CD4-positive, CD25-positive, alpha-beta regulatory T cell (primary cell): ENCODE measurements at regions not wholly inside any gene's neighbourhood (a gene's known extent, or its start where the extent isn't known, plus 50 kb on each side); places are given as distances from the start of the nearest gene placed in this dataset.

ENCODE experiments used
- ATAC-seq, 2 donors: fragments of 150-1000 bp; cut with Tn5 transposase; one replicate each; pipeline ENCODE4 v1.10.0; 2021; ENCODE audit warnings: low read depth in 2 of 2, moderate number of reproducible peaks in 2 of 2, moderate library complexity in 1 of 2
- DNase-seq, 3 donors: peaks; one replicate each; pipeline versions ENCODE4 v3.0.0 to v3.0.0-alpha.2; 2012 to 2022; ENCODE audit warnings: mixed read lengths in 1 of 3
- H3K27ac ChIP-seq: one replicate; pipeline ENCODE4 v1.7.0; 2013; ENCODE audit warnings: mild to moderate bottlenecking, low read length; ENCODE audit not compliant: insufficient read depth, poor library complexity, severe bottlenecking
- H3K27me3 ChIP-seq: one replicate; pipeline ENCODE4 v1.7.0; 2013; ENCODE audit warnings: low read length; ENCODE audit not compliant: control insufficient read depth, insufficient read depth
- H3K36me3 ChIP-seq: one replicate; pipeline ENCODE4 v1.7.0; 2013; ENCODE audit warnings: mild to moderate bottlenecking, low read length, moderate library complexity; ENCODE audit not compliant: control insufficient read depth, insufficient read depth
- H3K4me1 ChIP-seq: 2 replicates; pipeline ENCODE4 v1.7.0; 2013; ENCODE audit warnings: mild to moderate bottlenecking, low read length; ENCODE audit not compliant: insufficient read depth, control insufficient read depth, poor library complexity, severe bottlenecking
- H3K4me3 ChIP-seq: one replicate; pipeline ENCODE4 v1.7.0; 2013; ENCODE audit warnings: low read depth, mild to moderate bottlenecking, low read length, moderate library complexity
- H3K9me3 ChIP-seq, 2 experiments: 1 replicate in 1 of 2; 2 replicates in 1 of 2; pipeline ENCODE4 v1.7.0; 2013; ENCODE audit warnings: low read length in 2 of 2, mild to moderate bottlenecking in 1 of 2, moderate library complexity in 1 of 2; ENCODE audit not compliant: control insufficient read depth in 2 of 2
- H3K27ac Mint-ChIP-seq, 3 donors: one replicate each; pipeline ENCODE4 v1.8.0; 2020 to 2022; ENCODE audit warnings: mild to moderate bottlenecking in 3 of 3, mixed read lengths in 3 of 3, moderate library complexity in 2 of 3
- H3K27me3 Mint-ChIP-seq: one replicate; pipeline ENCODE4 v1.8.0; 2022; ENCODE audit warnings: mild to moderate bottlenecking, mixed read lengths
- H3K36me3 Mint-ChIP-seq: one replicate; pipeline ENCODE4 v1.8.0; 2020; ENCODE audit warnings: mixed read lengths
- H3K4me1 Mint-ChIP-seq, 4 donors: one replicate each; pipeline ENCODE4 v1.8.0; 2020 to 2022; ENCODE audit warnings: mixed read lengths in 4 of 4, mild to moderate bottlenecking in 1 of 4
- H3K4me3 Mint-ChIP-seq, 4 donors: one replicate each; pipeline ENCODE4 v1.8.0; 2020 to 2022; ENCODE audit warnings: mild to moderate bottlenecking in 4 of 4, mixed read lengths in 4 of 4, moderate library complexity in 3 of 4
- H3K9me3 Mint-ChIP-seq, 7 donors: one replicate each; pipeline ENCODE4 v1.8.0; 2020 to 2022; ENCODE audit warnings: mixed read lengths in 7 of 7, mild to moderate bottlenecking in 3 of 7, moderate library complexity in 2 of 7

GRCh38 chr3:65303431-65303830 is 615.6 kb upstream of the ADAMTS9 start:
- Histone ChIP-seq H3K4me1 (no peaks in the 10 kb centered on the region), H3K27me3 (no peaks in the 10 kb centered on the region), H3K27ac (no peak overlapping the region), H3K9me3 (peaks cover 0 to 3% of the 10 kb centered on the region in 2 experiments), H3K4me3 (no peak overlapping the region), H3K36me3 (no peaks in the 10 kb centered on the region)
- DNase-seq, result no peak
- Mint-ChIP-seq H3K4me3 (no peak overlapping the region), H3K4me1 (no peaks in the 10 kb centered on the region), H3K27ac (no peak overlapping the region), H3K9me3 (peaks cover 0 to 16% (median 6%) of the 10 kb centered on the region in 7 donors), H3K27me3 (no peaks in the 10 kb centered on the region), H3K36me3 (no peaks in the 10 kb centered on the region)
- ATAC-seq, result no peak

- Histone ChIP-seq H3K4me1 (no peaks in the 10 kb centered on the region), H3K4me3 (no peak overlapping the region), H3K36me3 (no peaks in the 10 kb centered on the region), H3K27ac (no peak overlapping the region), H3K9me3 (no peaks in the 10 kb centered on the region), H3K27me3 (no peaks in the 10 kb centered on the region)
- Mint-ChIP-seq H3K36me3 (no peaks in the 10 kb centered on the region), H3K9me3 (peaks cover 0 to 9% (median 5%) of the 10 kb centered on the region in 7 donors), H3K27ac (no peak overlapping the region), H3K4me3 (no peak overlapping the region), H3K4me1 (no peaks in the 10 kb centered on the region), H3K27me3 (no peaks in the 10 kb centered on the region)
- ATAC-seq (no peak), DNase-seq (no peak)
Observed at GRCh38 chr3:65291448-65292125, 603.8 kb upstream of the ADAMTS9 start.

GRCh38 chr3:65288776-65289175 is 601.0 kb upstream of the ADAMTS9 start:
- H3K4me3 Mint-ChIP-seq, result no peak overlapping the region
- H3K4me1 Mint-ChIP-seq, result no peaks in the 10 kb centered on the region

GRCh38 chr3:65285956-65286355 is 598.2 kb upstream of the ADAMTS9 start:
- ATAC-seq, result no peak
- no peaks in the 10 kb centered on the region for H3K27me3 ChIP-seq
- no peak for DNase-seq
- Mint-ChIP-seq H3K27ac (no peak overlapping the region), H3K27me3 (no peaks in the 10 kb centered on the region), H3K9me3 (peaks cover 0 to 23% (median 2%) of the 10 kb centered on the region in 7 donors), H3K36me3 (no peaks in the 10 kb centered on the region), H3K4me3 (no peak overlapping the region), H3K4me1 (no peaks in the 10 kb centered on the region)
- H3K36me3 ChIP-seq, result no peaks in the 10 kb centered on the region
- no peaks in the 10 kb centered on the region for H3K4me1 ChIP-seq
- H3K9me3 ChIP-seq, result no peaks in the 10 kb centered on the region
- H3K27ac ChIP-seq, result no peak overlapping the region
- no peak overlapping the region for H3K4me3 ChIP-seq

More at GRCh38 chr3:65288776-65289175, 601.0 kb upstream of the ADAMTS9 start:
- Histone ChIP-seq H3K27ac (no peak overlapping the region), H3K27me3 (no peaks in the 10 kb centered on the region), H3K4me3 (no peak overlapping the region), H3K9me3 (no peaks in the 10 kb centered on the region), H3K4me1 (no peaks in the 10 kb centered on the region), H3K36me3 (no peaks in the 10 kb centered on the region)
- no peak for ATAC-seq
- Mint-ChIP-seq H3K9me3 (peaks cover 0 to 15% (median 3%) of the 10 kb centered on the region in 7 donors), H3K27ac (no peak overlapping the region), H3K27me3 (no peaks in the 10 kb centered on the region), H3K36me3 (no peaks in the 10 kb centered on the region)
- DNase-seq, result no peak

GRCh38 chr3:65284961-65285360 is 597.2 kb upstream of the ADAMTS9 start:
- Histone ChIP-seq H3K27ac (no peak overlapping the region), H3K4me3 (no peak overlapping the region), H3K27me3 (no peaks in the 10 kb centered on the region), H3K4me1 (no peaks in the 10 kb centered on the region), H3K9me3 (no peaks in the 10 kb centered on the region), H3K36me3 (no peaks in the 10 kb centered on the region)
- DNase-seq (no peak), ATAC-seq (no peak)
- no peaks in the 10 kb centered on the region for H3K36me3 Mint-ChIP-seq
- no peak overlapping the region for H3K27ac Mint-ChIP-seq
- H3K4me1 Mint-ChIP-seq, result no peaks in the 10 kb centered on the region
- no peak overlapping the region for H3K4me3 Mint-ChIP-seq
- peaks cover 0 to 23% (median 4%) of the 10 kb centered on the region in 7 donors for H3K9me3 Mint-ChIP-seq
- no peaks in the 10 kb centered on the region for H3K27me3 Mint-ChIP-seq

GRCh38 chr3:65284546-65284945 is 596.7 kb upstream of the ADAMTS9 start:
- H3K4me3 ChIP-seq, result no peak overlapping the region
- no peak overlapping the region for H3K4me3 Mint-ChIP-seq
- H3K4me1 ChIP-seq, result no peaks in the 10 kb centered on the region
- no peak overlapping the region for H3K27ac Mint-ChIP-seq
- no peaks in the 10 kb centered on the region for H3K27me3 ChIP-seq
- peaks cover 0 to 23% (median 4%) of the 10 kb centered on the region in 7 donors for H3K9me3 Mint-ChIP-seq
- no peaks in the 10 kb centered on the region for H3K4me1 Mint-ChIP-seq
- DNase-seq (no peak), ATAC-seq (no peak)
- H3K36me3 Mint-ChIP-seq, result no peaks in the 10 kb centered on the region
- H3K27me3 Mint-ChIP-seq, result no peaks in the 10 kb centered on the region
- no peak overlapping the region for H3K27ac ChIP-seq
- no peaks in the 10 kb centered on the region for H3K36me3 ChIP-seq
- no peaks in the 10 kb centered on the region for H3K9me3 ChIP-seq

- Mint-ChIP-seq H3K9me3 (peaks cover 0 to 15% (median 6%) of the 10 kb centered on the region in 7 donors), H3K4me3 (no peak overlapping the region), H3K27ac (no peak overlapping the region), H3K36me3 (no peaks in the 10 kb centered on the region), H3K27me3 (no peaks in the 10 kb centered on the region), H3K4me1 (no peaks in the 10 kb centered on the region)
- DNase-seq, result no peak
- Histone ChIP-seq H3K4me1 (no peaks in the 10 kb centered on the region), H3K36me3 (no peaks in the 10 kb centered on the region), H3K4me3 (no peak overlapping the region), H3K27ac (no peak overlapping the region), H3K9me3 (no peaks in the 10 kb centered on the region), H3K27me3 (no peaks in the 10 kb centered on the region)
- ATAC-seq, result no peak
Observed at GRCh38 chr3:65279225-65279782, 591.5 kb upstream of the ADAMTS9 start.

GRCh38 chr3:65277798-65278197 is 590.0 kb upstream of the ADAMTS9 start:
- Mint-ChIP-seq H3K4me1 (no peaks in the 10 kb centered on the region), H3K27ac (no peak overlapping the region), H3K27me3 (no peaks in the 10 kb centered on the region), H3K36me3 (no peaks in the 10 kb centered on the region), H3K4me3 (no peak overlapping the region), H3K9me3 (peaks cover 0 to 9% (median 6%) of the 10 kb centered on the region in 7 donors)
- no peak overlapping the region for H3K4me3 ChIP-seq
- H3K27me3 ChIP-seq, result no peaks in the 10 kb centered on the region
- no peak overlapping the region for H3K27ac ChIP-seq
- no peak for ATAC-seq
- no peaks in the 10 kb centered on the region for H3K4me1 ChIP-seq
- no peaks in the 10 kb centered on the region for H3K9me3 ChIP-seq
- no peaks in the 10 kb centered on the region for H3K36me3 ChIP-seq
- no peak for DNase-seq
